Glomerular visceral epithelial cell (primary cell): ENCODE measurements at regions not wholly inside any gene's neighbourhood (a gene's known extent, or its start where the extent isn't known, plus 50 kb on each side); places are given as distances from the start of the nearest gene placed in this dataset.
"Not testable (repeated sequence)": the region's sequence is repeated elsewhere in the genome, so short reads cannot be mapped to it uniquely, and the experiment has no call there.

ENCODE experiments used
- DNase-seq: peaks from one replicate; pipeline ENCODE4 v3.0.0-alpha.2; 2016; ENCODE audit errors: extremely low spot score

- DNase-seq, result no peak
Observed at GRCh38 chr2:212913640-212914306, 237.6 kb downstream of the IKZF2 start.

GRCh38 chr2:212912445-212913103, 238.8 kb downstream of the IKZF2 start:
- peak; percentile 47 for DNase-seq

- no peak for DNase-seq
Observed at GRCh38 chr2:212911011-212911410, 240.4 kb downstream of the IKZF2 start.

- no peak for DNase-seq
Observed at GRCh38 chr2:212908682-212909435, 242.6 kb downstream of the IKZF2 start.

- no peak for DNase-seq
Observed at GRCh38 chr2:212908031-212908430, 243.4 kb downstream of the IKZF2 start.

GRCh38 chr2:212906620-212907019, 244.8 kb downstream of the IKZF2 start:
- DNase-seq, result no peak

- DNase-seq, result no peak
Observed at GRCh38 chr2:212905640-212906201, 245.7 kb downstream of the IKZF2 start.

- no peak for DNase-seq
Observed at GRCh38 chr2:212904646-212905045, 246.8 kb downstream of the IKZF2 start.

- no peak for DNase-seq
Observed at GRCh38 chr2:212903413-212903812, 248.0 kb downstream of the IKZF2 start.

- no peak for DNase-seq
Observed at GRCh38 chr2:212902421-212902820, 249.0 kb downstream of the IKZF2 start.

- no peak for DNase-seq
Observed at GRCh38 chr2:212901604-212902275, 249.7 kb downstream of the IKZF2 start.

- no peak for DNase-seq
Observed at GRCh38 chr2:212900715-212901114, 250.7 kb downstream of the IKZF2 start.

GRCh38 chr2:212898011-212898410, 253.4 kb downstream of the IKZF2 start:
- DNase-seq, result no peak

GRCh38 chr2:212897296-212897695, 254.1 kb downstream of the IKZF2 start:
- no peak for DNase-seq

GRCh38 chr2:212894026-212894425, 257.4 kb downstream of the IKZF2 start:
- no peak for DNase-seq

- no peak for DNase-seq
Observed at GRCh38 chr2:212893216-212893615, 258.2 kb downstream of the IKZF2 start.

GRCh38 chr2:212892193-212892592, 259.2 kb downstream of the IKZF2 start:
- peak; percentile 35 for DNase-seq

GRCh38 chr2:212891580-212891979, 259.8 kb downstream of the IKZF2 start:
- no peak for DNase-seq

- no peak for DNase-seq
Observed at GRCh38 chr2:212882626-212883025, 268.8 kb downstream of the IKZF2 start.

GRCh38 chr2:212876556-212876955, 274.9 kb downstream of the IKZF2 start:
- DNase-seq, result not testable (repeated sequence)

- not testable (repeated sequence) for DNase-seq
Observed at GRCh38 chr2:212875950-212876349, 275.5 kb downstream of the IKZF2 start.

GRCh38 chr2:212873256-212873655, 278.2 kb downstream of the IKZF2 start:
- DNase-seq, result no peak
